Natural killer cell (primary cell): ENCODE measurements at regions not wholly inside any gene's neighbourhood (a gene's known extent, or its start where the extent isn't known, plus 50 kb on each side); places are given as distances from the start of the nearest gene placed in this dataset.
"Not testable (repeated sequence)": the region's sequence is repeated elsewhere in the genome, so short reads cannot be mapped to it uniquely, and the experiment has no call there.

Source experiments
- ATAC-seq, 3 donors: fragments of 150-1000 bp in 2 of 3; fragments of 200-7000 bp in 1 of 3; cut with Tn5 transposase; 1 replicate in 1 of 3; 2 replicates in 2 of 3; pipeline ENCODE4 v1.10.0; 2021; ENCODE audit warnings: mild to moderate bottlenecking in 2 of 3, moderate library complexity in 2 of 3
- DNase-seq, 2 donors: peaks; one replicate each; pipeline versions ENCODE4 v3.0.0 to v3.0.0-alpha.2; 2013 to 2021; ENCODE audit warnings: mixed read lengths in 1 of 2
- H3K27ac ChIP-seq: one replicate; pipeline ENCODE4 v1.5.1; 2013; ENCODE audit warnings: mild to moderate bottlenecking, low read length
- H3K27me3 ChIP-seq: one replicate; pipeline ENCODE4 v1.6.1; 2013; ENCODE audit warnings: low read length; ENCODE audit not compliant: control insufficient read depth, insufficient read depth
- H3K36me3 ChIP-seq: one replicate; pipeline ENCODE4 v1.6.1; 2013; ENCODE audit warnings: low read length; ENCODE audit not compliant: control insufficient read depth, insufficient read depth
- H3K4me1 ChIP-seq: one replicate; pipeline ENCODE4 v1.6.1; 2013; ENCODE audit warnings: low read length; ENCODE audit not compliant: control insufficient read depth, insufficient read depth
- H3K4me3 ChIP-seq: one replicate; pipeline ENCODE4 v1.5.1; 2013; ENCODE audit warnings: low read length
- H3K9me3 ChIP-seq: one replicate; pipeline ENCODE4 v1.6.1; 2013; ENCODE audit warnings: low read length; ENCODE audit not compliant: control insufficient read depth, insufficient read depth
- H3K27ac Mint-ChIP-seq, 2 donors: one replicate each; pipeline ENCODE4 v1.8.0; 2022; ENCODE audit warnings: mild to moderate bottlenecking in 2 of 2, mixed read lengths in 2 of 2, moderate library complexity in 1 of 2
- H3K27me3 Mint-ChIP-seq, 2 donors: one replicate each; pipeline ENCODE4 v1.8.0; 2022; ENCODE audit warnings: low read depth in 2 of 2, mixed read lengths in 2 of 2
- H3K36me3 Mint-ChIP-seq: one replicate; pipeline ENCODE4 v1.8.0; 2022; ENCODE audit warnings: mixed read lengths
- H3K4me1 Mint-ChIP-seq, 2 donors: one replicate each; pipeline ENCODE4 v1.8.0; 2022; ENCODE audit warnings: mixed read lengths in 2 of 2
- H3K4me3 Mint-ChIP-seq: one replicate; pipeline ENCODE4 v1.8.0; 2022; ENCODE audit warnings: mild to moderate bottlenecking, moderate library complexity, mixed read lengths
- H3K9me3 Mint-ChIP-seq, 2 donors: one replicate each; pipeline ENCODE4 v1.8.0; 2022; ENCODE audit warnings: mixed read lengths in 2 of 2
- WGBS: methylation state at CpG from one replicate; pipeline ENCODE4 v1.1.7; 2013; ENCODE audit warnings: missing lambda C conversion rate; ENCODE audit not compliant: insufficient coverage; 5-methylcytosine and 5-hydroxymethylcytosine counted together
- intact Hi-C: fragments of 100-400 bp; cut with micrococcal nuclease; formaldehyde crosslinking; loops from one replicate; pipeline ENCODE4 v1.14.2; 2022
- TF ChIP-seq, protein P1 (sequence below): fragments of 200-600 bp; IDR thresholded peaks from one replicate; pipeline ENCODE4 v1.8.0; 2022; ENCODE audit warnings: antibody characterized with exemption

GRCh38 chr1:161440312-161440894 lies 64.9 kb upstream of the FCGR2A start:
- ATAC-seq (peak; percentile 47 to 81 (median 78)), DNase-seq (peak; percentile 65 to 70)
- no peaks in the 10 kb centered on the region for H3K36me3 Mint-ChIP-seq
- peak overlapping the region; percentile 91 for H3K4me3 Mint-ChIP-seq
- Histone ChIP-seq H3K36me3 (no peaks in the 10 kb centered on the region), H3K9me3 (no peaks in the 10 kb centered on the region), H3K4me1 (peaks cover 11% of the 10 kb centered on the region), H3K27ac (no peak overlapping the region), H3K4me3 (peak overlapping the region; percentile 88), H3K27me3 (peaks cover 18% of the 10 kb centered on the region)
- intact Hi-C loops: no loop called here
- peaks cover 0 to 11% of the 10 kb centered on the region in 2 donors for H3K4me1 Mint-ChIP-seq
- WGBS: under 1% methylated on average over 47 of the region's 61 CpGs
- H3K27ac Mint-ChIP-seq: peak overlapping the region in 1 of 2 donors; percentile 60
- TF ChIP-seq, protein P1, sequence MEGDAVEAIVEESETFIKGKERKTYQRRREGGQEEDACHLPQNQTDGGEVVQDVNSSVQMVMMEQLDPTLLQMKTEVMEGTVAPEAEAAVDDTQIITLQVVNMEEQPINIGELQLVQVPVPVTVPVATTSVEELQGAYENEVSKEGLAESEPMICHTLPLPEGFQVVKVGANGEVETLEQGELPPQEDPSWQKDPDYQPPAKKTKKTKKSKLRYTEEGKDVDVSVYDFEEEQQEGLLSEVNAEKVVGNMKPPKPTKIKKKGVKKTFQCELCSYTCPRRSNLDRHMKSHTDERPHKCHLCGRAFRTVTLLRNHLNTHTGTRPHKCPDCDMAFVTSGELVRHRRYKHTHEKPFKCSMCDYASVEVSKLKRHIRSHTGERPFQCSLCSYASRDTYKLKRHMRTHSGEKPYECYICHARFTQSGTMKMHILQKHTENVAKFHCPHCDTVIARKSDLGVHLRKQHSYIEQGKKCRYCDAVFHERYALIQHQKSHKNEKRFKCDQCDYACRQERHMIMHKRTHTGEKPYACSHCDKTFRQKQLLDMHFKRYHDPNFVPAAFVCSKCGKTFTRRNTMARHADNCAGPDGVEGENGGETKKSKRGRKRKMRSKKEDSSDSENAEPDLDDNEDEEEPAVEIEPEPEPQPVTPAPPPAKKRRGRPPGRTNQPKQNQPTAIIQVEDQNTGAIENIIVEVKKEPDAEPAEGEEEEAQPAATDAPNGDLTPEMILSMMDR: peak; percentile 45
- H3K27me3 Mint-ChIP-seq: peaks cover 23 to 28% of the 10 kb centered on the region in 2 donors
- H3K9me3 Mint-ChIP-seq: no peaks in the 10 kb centered on the region

DNA sequence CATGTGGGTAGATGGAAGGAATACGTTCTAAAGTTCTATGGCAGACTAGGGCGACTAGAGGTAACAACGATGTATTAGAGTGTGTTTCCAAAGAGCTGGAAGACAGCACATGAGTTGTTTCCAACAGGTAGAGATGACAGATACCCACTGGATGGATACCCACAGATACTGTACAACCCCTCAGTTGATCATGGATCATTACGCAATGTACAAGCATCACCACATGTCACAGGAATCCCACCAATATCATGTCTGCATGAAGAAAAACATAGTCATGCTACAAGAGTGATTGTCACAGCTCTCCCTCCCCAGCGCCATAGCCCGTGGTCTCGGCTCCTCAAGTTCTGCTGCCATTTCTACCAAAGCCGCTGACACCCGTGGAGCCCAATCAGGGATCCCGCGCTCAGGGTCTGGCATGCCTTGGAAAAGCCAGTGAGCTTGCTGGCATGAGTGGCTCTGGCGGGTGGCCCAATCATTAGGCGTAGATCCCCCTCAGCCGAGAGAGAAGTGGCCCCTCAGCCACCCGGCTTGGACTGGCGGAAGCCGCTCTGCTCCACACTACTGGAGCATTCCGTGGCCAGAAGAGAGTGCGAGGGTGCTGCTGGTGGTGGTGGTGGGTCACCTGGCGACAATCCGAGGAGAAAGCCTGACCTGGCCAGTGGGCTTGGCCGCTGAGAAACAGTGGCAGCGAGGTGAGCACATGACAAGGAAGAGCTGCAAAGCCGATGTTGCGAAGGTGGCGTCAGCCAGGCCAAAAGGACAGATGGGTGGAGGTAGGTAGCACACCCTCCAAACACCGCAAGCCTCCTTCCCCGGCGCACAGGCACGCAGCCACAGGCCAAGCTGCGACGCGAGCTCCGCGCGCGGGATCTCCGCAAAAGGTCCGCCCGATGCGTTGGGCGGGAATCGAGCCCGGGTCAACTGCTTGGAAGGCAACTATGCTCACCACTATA lies 65.7 kb upstream of the FCGR2A start:
- Histone ChIP-seq H3K4me3 (peak overlapping the region; percentile 30), H3K9me3 (no peaks in the 10 kb centered on the region), H3K4me1 (peaks cover 11% of the 10 kb centered on the region), H3K27me3 (peaks cover 18% of the 10 kb centered on the region), H3K27ac (no peak overlapping the region), H3K36me3 (no peaks in the 10 kb centered on the region)
- Mint-ChIP-seq H3K36me3 (no peaks in the 10 kb centered on the region), H3K4me1 (peaks cover 0 to 11% of the 10 kb centered on the region in 2 donors), H3K9me3 (no peaks in the 10 kb centered on the region), H3K27me3 (peaks cover 25 to 28% of the 10 kb centered on the region in 2 donors), H3K27ac (no peak overlapping the region), H3K4me3 (peak overlapping the region; percentile 68)
- TF ChIP-seq, protein P1: peak; percentile 19
- ATAC-seq (peak in 1 of 3 donors; percentile 28), DNase-seq (peak in 1 of 2 donors; percentile 33)
- intact Hi-C loops: no loop called here
- 21% methylated on average over 44 of the region's 44 CpGs for WGBS

DNA sequence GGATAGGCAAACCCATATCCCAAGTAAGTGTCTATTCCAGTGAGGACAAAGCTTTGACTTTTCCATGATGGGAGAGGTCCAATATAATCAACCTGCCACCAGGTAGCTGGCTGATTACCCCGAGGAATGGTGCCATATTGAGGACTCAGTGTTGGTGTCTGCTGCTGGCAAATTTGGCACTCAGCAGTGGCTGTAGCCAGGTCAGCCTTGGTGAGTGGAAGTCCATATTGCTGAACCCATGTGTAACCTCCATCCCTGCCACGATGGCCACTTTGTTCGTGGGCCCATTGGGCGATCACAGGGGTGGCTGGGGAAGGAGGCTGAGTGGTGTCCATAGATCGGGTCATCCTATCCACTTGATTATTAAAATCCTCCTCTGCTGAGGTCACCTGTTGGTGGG lies 65.5 kb upstream of the CFAP126 start:
- H3K27me3 ChIP-seq, ATAC-seq, H3K4me3 ChIP-seq, H3K36me3 Mint-ChIP-seq, H3K9me3 ChIP-seq, DNase-seq, H3K4me1 ChIP-seq, intact Hi-C loops, H3K27ac ChIP-seq, H3K36me3 ChIP-seq, H3K9me3 Mint-ChIP-seq, H3K4me3 Mint-ChIP-seq, H3K4me1 Mint-ChIP-seq, H3K27ac Mint-ChIP-seq: not testable (repeated sequence)
- WGBS: 94% methylated on average over 2 of the region's 5 CpGs
- peaks cover 15 to 20% of the 10 kb centered on the region in 2 donors for H3K27me3 Mint-ChIP-seq

DNA sequence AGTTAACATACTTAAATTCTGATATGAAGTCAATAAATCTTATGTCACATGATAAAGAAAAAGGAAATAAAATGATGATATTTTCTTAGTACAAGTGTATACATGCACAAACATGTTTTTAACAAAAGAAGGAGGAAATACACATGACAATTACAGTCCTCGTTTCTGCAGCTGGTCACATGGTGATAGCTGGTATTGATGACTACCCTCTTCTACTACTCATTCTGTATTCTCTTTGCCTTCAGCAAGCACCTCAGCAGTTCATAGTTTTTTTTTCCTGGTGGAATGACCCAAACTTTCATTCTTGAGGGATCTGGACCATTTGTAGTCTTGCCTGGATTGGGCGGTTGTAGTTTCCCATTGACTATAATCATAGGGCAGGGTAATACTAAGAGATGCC lies 64.4 kb upstream of the CFAP126 start:
- Mint-ChIP-seq H3K27ac (no peak overlapping the region), H3K9me3 (no peaks in the 10 kb centered on the region), H3K4me3 (no peak overlapping the region), H3K4me1 (peaks cover 13 to 17% of the 10 kb centered on the region in 2 donors), H3K36me3 (no peaks in the 10 kb centered on the region), H3K27me3 (peaks cover 14 to 25% of the 10 kb centered on the region in 2 donors)
- Histone ChIP-seq H3K9me3 (no peaks in the 10 kb centered on the region), H3K27me3 (peaks cover 13% of the 10 kb centered on the region), H3K4me3 (no peak overlapping the region), H3K4me1 (no peaks in the 10 kb centered on the region), H3K27ac (no peak overlapping the region), H3K36me3 (no peaks in the 10 kb centered on the region)
- ATAC-seq (no peak), DNase-seq (no peak)
- TF ChIP-seq, protein P1: no peak
- intact Hi-C loops: no loop called here
- WGBS: 67% methylated on average over 1 of the region's 2 CpGs
